AG10803 (cell line): ENCODE measurements at regions not wholly inside any gene's neighbourhood (a gene's known extent, or its start where the extent isn't known, plus 50 kb on each side); places are given as distances from the start of the nearest gene placed in this dataset.
"Not testable (repeated sequence)": the region's sequence is repeated elsewhere in the genome, so short reads cannot be mapped to it uniquely, and the experiment has no call there.

Source experiments
- DNase-seq: peaks from one replicate; pipeline ENCODE4 v3.0.0; 2010; ENCODE audit warnings: low read depth
- H3K4me3 ChIP-seq: 2 replicates; pipeline ENCODE4 v1.5.1; 2011; ENCODE audit warnings: mild to moderate bottlenecking, low read length, control low read depth
- CTCF ChIP-seq: conservative IDR thresholded peaks from 2 replicates; pipeline ENCODE4 v1.5.1; 2011; ENCODE audit warnings: mild to moderate bottlenecking, low read length, control low read depth, inconsistent platforms

DNA sequence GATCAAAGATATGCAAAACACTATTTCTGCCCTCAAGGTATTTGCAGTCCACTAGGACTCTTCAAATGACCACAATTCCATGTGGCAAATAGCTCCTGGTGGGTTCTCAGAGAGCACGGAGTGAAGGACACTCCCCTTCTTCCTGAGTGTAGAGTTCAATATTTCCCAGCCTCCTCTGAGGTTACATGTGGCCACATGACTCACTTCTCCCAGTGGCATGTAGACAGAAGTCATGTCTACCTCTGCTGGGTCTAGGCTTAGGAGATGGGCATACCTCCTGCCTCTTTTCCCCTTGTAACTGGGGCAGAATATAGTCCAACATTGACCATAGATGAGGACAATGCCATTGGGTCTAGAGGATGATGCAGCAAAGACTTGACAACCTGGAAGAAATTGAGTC is 191.4 kb downstream of the MIS18A start:
- no peak overlapping the region for H3K4me3 ChIP-seq
- DNase-seq = no peak
- TF ChIP-seq CTCF = no peak

DNA sequence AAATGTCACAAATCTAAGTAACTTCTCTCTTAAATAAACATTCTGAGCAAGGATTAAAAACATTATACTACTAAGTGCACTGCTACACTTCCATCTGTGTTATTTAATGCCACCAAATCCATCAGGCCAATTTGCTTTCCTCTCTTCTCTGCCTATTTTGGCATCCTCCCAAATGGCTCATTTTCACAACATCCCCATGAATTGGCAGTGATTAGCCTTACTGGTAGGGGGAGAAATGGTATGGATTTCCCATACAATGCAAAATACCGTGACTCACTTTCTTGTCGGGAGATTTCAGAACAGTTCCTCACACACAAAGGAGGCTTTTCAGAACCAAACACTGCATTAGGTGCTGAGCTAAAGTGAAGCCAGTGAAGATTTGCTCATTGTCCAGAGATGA is 195.7 kb downstream of the MIS18A start:
- TF ChIP-seq CTCF = no peak
- no peak for DNase-seq

DNA sequence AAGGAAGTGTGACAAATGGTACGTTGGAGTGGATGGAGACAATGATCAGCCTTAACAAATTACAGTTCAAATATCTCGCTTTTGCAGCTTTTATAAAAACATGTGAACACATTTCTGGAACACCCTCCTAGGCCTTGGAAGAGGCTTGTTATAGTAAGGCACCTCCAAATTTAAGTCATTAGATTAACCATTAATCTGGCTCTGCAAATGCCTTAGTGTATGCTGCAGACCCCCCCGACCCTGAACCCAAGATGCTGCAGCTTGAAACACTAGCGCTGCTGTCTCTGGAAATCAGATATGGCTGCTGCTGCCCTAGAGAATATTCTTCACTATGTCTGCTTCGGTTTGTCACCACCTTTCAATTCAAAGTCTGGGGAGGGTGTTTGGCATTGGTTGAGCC is 196.4 kb downstream of the MIS18A start:
- H3K4me3 ChIP-seq = no peak overlapping the region
- DNase-seq = no peak
- no peak for TF ChIP-seq CTCF

More for the DNA sequence above, 195.7 kb downstream of the MIS18A start:
- no peak overlapping the region for H3K4me3 ChIP-seq

DNA sequence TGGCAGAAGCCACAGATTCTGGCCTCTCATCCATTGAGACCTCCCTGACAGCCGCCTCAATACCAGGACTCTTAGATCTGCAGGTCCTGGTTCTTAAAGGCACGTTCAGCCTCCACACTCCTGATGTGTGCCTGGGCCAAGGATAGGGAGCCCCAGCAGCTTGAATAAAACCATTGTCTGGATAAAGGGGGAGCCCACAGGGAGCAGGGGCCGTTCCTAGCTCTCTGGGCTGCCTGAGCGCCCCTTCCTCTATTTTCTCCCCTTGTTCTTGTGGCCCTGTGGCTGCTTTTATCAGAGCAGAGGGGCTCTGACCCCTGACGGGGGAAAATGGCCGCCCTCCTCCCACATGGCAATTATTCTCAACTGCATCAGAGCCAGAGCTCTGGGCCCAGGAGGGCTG is 200.8 kb downstream of the HUNK start:
- no peak for TF ChIP-seq CTCF
- no peak overlapping the region for H3K4me3 ChIP-seq
- no peak for DNase-seq

GRCh38 chr21:32073190-32073589 is 200.4 kb downstream of the HUNK start:
- H3K4me3 ChIP-seq = no peak overlapping the region

DNA sequence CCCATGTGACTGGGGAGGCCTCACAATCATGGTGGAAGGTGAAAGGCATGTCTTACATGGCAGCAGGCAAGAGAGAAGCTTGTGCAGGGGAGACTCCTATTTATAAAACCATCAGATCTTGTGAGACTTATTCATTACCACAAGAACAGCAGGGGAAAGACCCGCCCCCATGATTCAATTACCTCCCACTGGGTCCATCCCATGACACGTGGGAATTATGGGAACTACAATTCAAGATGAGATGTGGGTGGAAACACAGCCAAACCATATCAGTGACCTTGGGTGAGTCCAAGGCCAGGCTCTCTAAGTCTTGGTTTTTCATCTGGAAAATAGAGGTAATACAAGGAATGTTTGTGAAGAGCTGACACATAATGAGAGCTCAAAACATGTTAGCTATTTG is 198.8 kb downstream of the HUNK start:
- not testable (repeated sequence) for H3K4me3 ChIP-seq, DNase-seq

More at GRCh38 chr21:32073190-32073589, 200.4 kb downstream of the HUNK start:
- DNase-seq = no peak
- TF ChIP-seq CTCF = no peak

GRCh38 chr21:32070676-32071330 is 198.0 kb downstream of the HUNK start:
- no peak for TF ChIP-seq CTCF
- no peak for DNase-seq
- no peak overlapping the region for H3K4me3 ChIP-seq

DNA sequence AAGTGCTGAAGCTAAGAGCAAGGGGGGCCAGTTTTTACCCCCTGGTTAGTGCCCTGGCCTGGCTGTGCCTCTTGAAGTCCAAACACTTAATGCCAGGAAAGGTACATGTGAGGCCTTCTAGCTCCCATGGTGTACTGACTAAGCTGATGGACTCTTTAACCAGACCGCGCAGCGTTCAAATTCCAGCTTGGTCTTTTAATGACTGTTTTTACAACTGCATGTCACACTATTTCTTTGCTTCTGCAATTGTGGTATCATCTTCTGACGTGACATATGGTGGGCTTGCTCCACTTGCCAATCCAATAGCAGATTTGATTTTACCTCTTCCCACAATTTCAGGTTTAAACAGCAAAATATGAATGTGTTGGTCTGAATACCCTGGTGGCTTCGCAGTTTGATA is 197.3 kb downstream of the HUNK start:
- no peak overlapping the region for H3K4me3 ChIP-seq
- no peak for TF ChIP-seq CTCF
- DNase-seq = no peak
